GM23338 (cell line): ENCODE measurements at regions not wholly inside any gene's neighbourhood (a gene's known extent, or its start where the extent isn't known, plus 50 kb on each side); places are given as distances from the start of the nearest gene placed in this dataset.
A peak's percentile ranks its signal among the peaks of the same experiment; 100 is the strongest.

Experiments used
- ATAC-seq: fragments of 200-7000 bp; cut with Tn5 transposase; 3 replicates; pipeline ENCODE4 v1.9.1; 2020
- DNase-seq: peaks from one replicate; pipeline ENCODE4 v3.0.0-alpha.2; 2015; ENCODE audit warnings: low spot score
- H2AFZ ChIP-seq: fragments of 200-600 bp; sonication (generic); 2 replicates; pipeline ENCODE4 v1.8.0; 2016; ENCODE audit warnings: antibody characterized with exemption, mild to moderate bottlenecking, moderate library complexity
- H3F3A ChIP-seq: fragments of 200-600 bp; sonication (generic); replicated peaks from 2 replicates; pipeline ENCODE4 v1.8.0; 2017; ENCODE audit warnings: antibody characterized with exemption, mixed run types, low read depth
- H3K27ac ChIP-seq: fragments of 200-600 bp; sonication (generic); 2 replicates; pipeline ENCODE4 v1.6.1; 2016; ENCODE audit warnings: low read depth
- H3K27me3 ChIP-seq: fragments of 200-600 bp; sonication (generic); 2 replicates; pipeline ENCODE4 v1.8.0; 2016; ENCODE audit warnings: mild to moderate bottlenecking, mixed run types, moderate library complexity; ENCODE audit not compliant: insufficient read depth
- H3K36me3 ChIP-seq: fragments of 200-600 bp; sonication (generic); 2 replicates; pipeline ENCODE4 v1.8.0; 2016; ENCODE audit warnings: mild to moderate bottlenecking; ENCODE audit not compliant: insufficient read depth
- H3K4me1 ChIP-seq: fragments of 200-600 bp; sonication (generic); 2 replicates; pipeline ENCODE4 v1.8.0; 2016; ENCODE audit warnings: mild to moderate bottlenecking, moderate library complexity; ENCODE audit not compliant: insufficient read depth
- H3K4me2 ChIP-seq: fragments of 200-600 bp; sonication (generic); 2 replicates; pipeline ENCODE4 v1.7.1; 2017; ENCODE audit warnings: mixed run types
- H3K4me3 ChIP-seq: fragments of 200-600 bp; sonication (generic); 2 replicates; pipeline ENCODE4 v1.6.1; 2016; ENCODE audit warnings: mixed run types
- H3K79me2 ChIP-seq: fragments of 200-600 bp; sonication (generic); replicated peaks from 2 replicates; pipeline ENCODE4 v1.8.0; 2017; ENCODE audit warnings: mild to moderate bottlenecking; ENCODE audit not compliant: insufficient read depth
- H3K9me2 ChIP-seq: fragments of 200-600 bp; sonication (generic); 2 replicates; pipeline ENCODE4 v1.8.0; 2017; ENCODE audit not compliant: insufficient read depth
- H4K20me1 ChIP-seq: fragments of 200-600 bp; sonication (generic); replicated peaks from 2 replicates; pipeline ENCODE4 v1.8.0; 2017; ENCODE audit warnings: mild to moderate bottlenecking; ENCODE audit not compliant: insufficient read depth
- H3K27ac Mint-ChIP-seq: 2 replicates; pipeline ENCODE4 v1.8.0; 2020; ENCODE audit warnings: inconsistent platforms, mild to moderate bottlenecking, moderate library complexity, mixed read lengths
- H3K27me3 Mint-ChIP-seq: 3 replicates; pipeline ENCODE4 v1.8.0; 2022; ENCODE audit warnings: low read depth, mild to moderate bottlenecking, moderate library complexity, mixed read lengths, inconsistent platforms; ENCODE audit not compliant: insufficient read depth, poor library complexity
- H3K36me3 Mint-ChIP-seq: 3 replicates; pipeline ENCODE4 v1.8.0; 2021; ENCODE audit warnings: low read depth, mild to moderate bottlenecking, inconsistent platforms, moderate library complexity, mixed read lengths
- H3K4me1 Mint-ChIP-seq: 3 replicates; pipeline ENCODE4 v1.8.0; 2020; ENCODE audit warnings: mild to moderate bottlenecking, inconsistent platforms, mixed read lengths
- H3K4me3 Mint-ChIP-seq: 3 replicates; pipeline ENCODE4 v1.8.0; 2021; ENCODE audit warnings: moderate library complexity, mild to moderate bottlenecking, inconsistent platforms, mixed read lengths
- H3K9me3 Mint-ChIP-seq: 3 replicates; pipeline ENCODE4 v1.8.0; 2020; ENCODE audit warnings: moderate library complexity, mild to moderate bottlenecking, inconsistent platforms, mixed read lengths
- CREB1 ChIP-seq: fragments of 250-450 bp; sonication (Bioruptor Pico); IDR thresholded peaks from 2 replicates; pipeline ENCODE4 v1.5.0; 2020; ENCODE audit warnings: low read depth, mild to moderate bottlenecking, moderate library complexity
- EZH2phosphoT487 ChIP-seq: fragments of 200-600 bp; sonication (generic); IDR thresholded peaks from one replicate; pipeline ENCODE4 v1.8.1; 2018; ENCODE audit warnings: antibody characterized with exemption; ENCODE audit not compliant: unreplicated experiment
- JUNB ChIP-seq: IDR thresholded peaks from one replicate; pipeline ENCODE4 v1.6.1; 2016; ENCODE audit warnings: antibody characterized with exemption; ENCODE audit not compliant: unreplicated experiment
- POLR2AphosphoS5 ChIP-seq: IDR thresholded peaks from 2 replicates; pipeline ENCODE4 v1.6.1; 2016; ENCODE audit warnings: antibody characterized with exemption, low read depth
- REST ChIP-seq: IDR thresholded peaks from one replicate; pipeline ENCODE4 v1.6.1; 2018; ENCODE audit warnings: antibody characterized with exemption; ENCODE audit not compliant: unreplicated experiment
- STAT1 ChIP-seq: IDR thresholded peaks from one replicate; pipeline ENCODE4 v1.6.1; 2016; ENCODE audit warnings: antibody characterized with exemption; ENCODE audit not compliant: unreplicated experiment
- TF ChIP-seq, protein P1 (sequence below): fragments of 250-450 bp; sonication (Bioruptor Pico); IDR thresholded peaks from 2 replicates; pipeline ENCODE4 v1.5.0; 2020; ENCODE audit warnings: mild to moderate bottlenecking, moderate library complexity
- TF ChIP-seq, protein P2 (sequence below): IDR thresholded peaks from 2 replicates; pipeline ENCODE4 v1.6.1; 2016; ENCODE audit warnings: antibody characterized with exemption

DNA sequence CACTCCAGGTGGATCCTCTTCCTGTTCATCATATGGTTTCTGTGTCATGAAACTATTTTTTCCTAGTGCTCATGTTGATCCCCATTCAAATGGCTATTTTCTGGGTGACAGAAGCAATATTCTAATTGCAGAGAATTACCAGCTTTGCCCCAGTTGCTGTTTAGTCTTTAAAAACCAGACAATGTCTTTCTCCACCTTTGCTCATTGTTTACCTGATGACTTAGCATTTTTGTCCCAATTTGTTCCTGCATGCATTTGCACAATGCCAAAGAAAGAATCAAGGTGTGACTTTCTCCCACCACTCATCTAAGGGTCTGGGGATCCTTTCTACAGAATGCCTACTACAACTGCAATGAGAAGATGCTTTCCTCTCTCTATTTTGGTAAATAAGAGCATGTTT is 439.9 kb upstream of the MAF start:
- H3K36me3 Mint-ChIP-seq = no peaks in the 10 kb centered on the region
- no peak overlapping the region for H3K4me2 ChIP-seq
- ATAC-seq (no peak), DNase-seq (no peak)
- H2AFZ ChIP-seq = 0 out of 2 replicates have a peak overlapping the region, but pooled peaks have one; percentile 69
- no peaks in the 10 kb centered on the region for H3K79me2 ChIP-seq
- no peak overlapping the region for H3K27ac ChIP-seq
- H3K4me1 ChIP-seq = no peaks in the 10 kb centered on the region
- no peaks in the 10 kb centered on the region for H3K27me3 ChIP-seq
- H3K9me2 ChIP-seq = peaks cover 3% of the 10 kb centered on the region; the same call in 1 of the 2 replicates
- H3K4me3 ChIP-seq = no peak overlapping the region
- no peaks in the 10 kb centered on the region for H3K4me1 Mint-ChIP-seq
- no peak overlapping the region for H3K27ac Mint-ChIP-seq
- H4K20me1 ChIP-seq = no peaks in the 10 kb centered on the region
- H3K27me3 Mint-ChIP-seq = no peaks in the 10 kb centered on the region
- H3K9me3 Mint-ChIP-seq = no peaks in the 10 kb centered on the region
- no peak overlapping the region for H3K4me3 Mint-ChIP-seq
- TF ChIP-seq JUNB = no peak
- no peak for TF ChIP-seq POLR2AphosphoS5
- TF ChIP-seq, protein P1, sequence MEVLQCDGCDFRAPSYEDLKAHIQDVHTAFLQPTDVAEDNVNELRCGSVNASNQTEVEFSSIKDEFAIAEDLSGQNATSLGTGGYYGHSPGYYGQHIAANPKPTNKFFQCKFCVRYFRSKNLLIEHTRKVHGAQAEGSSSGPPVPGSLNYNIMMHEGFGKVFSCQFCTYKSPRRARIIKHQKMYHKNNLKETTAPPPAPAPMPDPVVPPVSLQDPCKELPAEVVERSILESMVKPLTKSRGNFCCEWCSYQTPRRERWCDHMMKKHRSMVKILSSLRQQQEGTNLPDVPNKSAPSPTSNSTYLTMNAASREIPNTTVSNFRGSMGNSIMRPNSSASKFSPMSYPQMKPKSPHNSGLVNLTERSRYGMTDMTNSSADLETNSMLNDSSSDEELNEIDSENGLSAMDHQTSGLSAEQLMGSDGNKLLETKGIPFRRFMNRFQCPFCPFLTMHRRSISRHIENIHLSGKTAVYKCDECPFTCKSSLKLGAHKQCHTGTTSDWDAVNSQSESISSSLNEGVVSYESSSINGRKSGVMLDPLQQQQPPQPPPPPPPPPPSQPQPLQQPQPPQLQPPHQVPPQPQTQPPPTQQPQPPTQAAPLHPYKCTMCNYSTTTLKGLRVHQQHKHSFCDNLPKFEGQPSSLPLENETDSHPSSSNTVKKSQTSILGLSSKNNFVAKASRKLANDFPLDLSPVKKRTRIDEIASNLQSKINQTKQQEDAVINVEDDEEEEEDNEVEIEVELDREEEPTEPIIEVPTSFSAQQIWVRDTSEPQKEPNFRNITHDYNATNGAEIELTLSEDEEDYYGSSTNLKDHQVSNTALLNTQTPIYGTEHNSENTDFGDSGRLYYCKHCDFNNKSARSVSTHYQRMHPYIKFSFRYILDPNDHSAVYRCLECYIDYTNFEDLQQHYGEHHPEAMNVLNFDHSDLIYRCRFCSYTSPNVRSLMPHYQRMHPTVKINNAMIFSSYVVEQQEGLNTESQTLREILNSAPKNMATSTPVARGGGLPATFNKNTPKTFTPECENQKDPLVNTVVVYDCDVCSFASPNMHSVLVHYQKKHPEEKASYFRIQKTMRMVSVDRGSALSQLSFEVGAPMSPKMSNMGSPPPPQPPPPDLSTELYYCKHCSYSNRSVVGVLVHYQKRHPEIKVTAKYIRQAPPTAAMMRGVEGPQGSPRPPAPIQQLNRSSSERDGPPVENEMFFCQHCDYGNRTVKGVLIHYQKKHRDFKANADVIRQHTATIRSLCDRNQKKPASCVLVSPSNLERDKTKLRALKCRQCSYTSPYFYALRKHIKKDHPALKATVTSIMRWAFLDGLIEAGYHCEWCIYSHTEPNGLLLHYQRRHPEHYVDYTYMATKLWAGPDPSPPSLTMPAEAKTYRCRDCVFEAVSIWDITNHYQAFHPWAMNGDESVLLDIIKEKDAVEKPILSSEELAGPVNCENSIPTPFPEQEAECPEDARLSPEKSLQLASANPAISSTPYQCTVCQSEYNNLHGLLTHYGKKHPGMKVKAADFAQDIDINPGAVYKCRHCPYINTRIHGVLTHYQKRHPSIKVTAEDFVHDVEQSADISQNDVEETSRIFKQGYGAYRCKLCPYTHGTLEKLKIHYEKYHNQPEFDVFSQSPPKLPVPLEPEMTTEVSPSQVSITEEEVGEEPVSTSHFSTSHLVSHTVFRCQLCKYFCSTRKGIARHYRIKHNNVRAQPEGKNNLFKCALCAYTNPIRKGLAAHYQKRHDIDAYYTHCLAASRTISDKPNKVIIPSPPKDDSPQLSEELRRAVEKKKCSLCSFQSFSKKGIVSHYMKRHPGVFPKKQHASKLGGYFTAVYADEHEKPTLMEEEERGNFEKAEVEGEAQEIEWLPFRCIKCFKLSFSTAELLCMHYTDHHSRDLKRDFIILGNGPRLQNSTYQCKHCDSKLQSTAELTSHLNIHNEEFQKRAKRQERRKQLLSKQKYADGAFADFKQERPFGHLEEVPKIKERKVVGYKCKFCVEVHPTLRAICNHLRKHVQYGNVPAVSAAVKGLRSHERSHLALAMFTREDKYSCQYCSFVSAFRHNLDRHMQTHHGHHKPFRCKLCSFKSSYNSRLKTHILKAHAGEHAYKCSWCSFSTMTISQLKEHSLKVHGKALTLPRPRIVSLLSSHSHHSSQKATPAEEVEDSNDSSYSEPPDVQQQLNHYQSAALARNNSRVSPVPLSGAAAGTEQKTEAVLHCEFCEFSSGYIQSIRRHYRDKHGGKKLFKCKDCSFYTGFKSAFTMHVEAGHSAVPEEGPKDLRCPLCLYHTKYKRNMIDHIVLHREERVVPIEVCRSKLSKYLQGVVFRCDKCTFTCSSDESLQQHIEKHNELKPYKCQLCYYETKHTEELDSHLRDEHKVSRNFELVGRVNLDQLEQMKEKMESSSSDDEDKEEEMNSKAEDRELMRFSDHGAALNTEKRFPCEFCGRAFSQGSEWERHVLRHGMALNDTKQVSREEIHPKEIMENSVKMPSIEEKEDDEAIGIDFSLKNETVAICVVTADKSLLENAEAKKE = no peak
- TF ChIP-seq, protein P2, sequence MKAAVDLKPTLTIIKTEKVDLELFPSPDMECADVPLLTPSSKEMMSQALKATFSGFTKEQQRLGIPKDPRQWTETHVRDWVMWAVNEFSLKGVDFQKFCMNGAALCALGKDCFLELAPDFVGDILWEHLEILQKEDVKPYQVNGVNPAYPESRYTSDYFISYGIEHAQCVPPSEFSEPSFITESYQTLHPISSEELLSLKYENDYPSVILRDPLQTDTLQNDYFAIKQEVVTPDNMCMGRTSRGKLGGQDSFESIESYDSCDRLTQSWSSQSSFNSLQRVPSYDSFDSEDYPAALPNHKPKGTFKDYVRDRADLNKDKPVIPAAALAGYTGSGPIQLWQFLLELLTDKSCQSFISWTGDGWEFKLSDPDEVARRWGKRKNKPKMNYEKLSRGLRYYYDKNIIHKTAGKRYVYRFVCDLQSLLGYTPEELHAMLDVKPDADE = no peak
- TF ChIP-seq STAT1 = no peak
- no peak for TF ChIP-seq EZH2phosphoT487
- no peak for TF ChIP-seq REST
- TF ChIP-seq CREB1 (CRISPR knock-in tag) = no peak
- no peaks in the 10 kb centered on the region for H3K36me3 ChIP-seq
- no peaks in the 10 kb centered on the region for H3F3A ChIP-seq
